ENCODE measurements at regions not wholly inside any gene's neighbourhood (a gene's known extent, or its start where the extent isn't known, plus 50 kb on each side); places are given as distances from the start of the nearest gene placed in this dataset.
A peak's percentile ranks its signal among the peaks of the same experiment; 100 is the strongest.
"Not testable (repeated sequence)": the region's sequence is repeated elsewhere in the genome, so short reads cannot be mapped to it uniquely, and the experiment has no call there.

GRCh38 chr13:86253497-86253896, 454.3 kb upstream of the SLITRK6 start:
- not testable (repeated sequence) for DNase-seq (ENCODE audit: low read depth)

GRCh38 chr13:86255820-86256219, 456.6 kb upstream of the SLITRK6 start:
- not testable (repeated sequence) for DNase-seq (ENCODE audit: low read depth)

GRCh38 chr13:86269511-86269910, 470.3 kb upstream of the SLITRK6 start:
- DNase-seq (ENCODE audit: low read depth) = no peak

GRCh38 chr13:86282442-86282841, 483.2 kb upstream of the SLITRK6 start:
- DNase-seq (ENCODE audit: low read depth) = peak; percentile 83

GRCh38 chr13:86283031-86283430, 483.8 kb upstream of the SLITRK6 start:
- no peak for DNase-seq (ENCODE audit: low read depth)

GRCh38 chr13:86298725-86299124, 499.5 kb upstream of the SLITRK6 start:
- no peak for DNase-seq (ENCODE audit: low read depth)

GRCh38 chr13:86299128-86299527, 499.9 kb upstream of the SLITRK6 start:
- DNase-seq (ENCODE audit: low read depth) = no peak

GRCh38 chr13:86309881-86310280, 510.7 kb upstream of the SLITRK6 start:
- no peak for DNase-seq (ENCODE audit: low read depth)

GRCh38 chr13:86313421-86313820, 514.2 kb upstream of the SLITRK6 start:
- DNase-seq (ENCODE audit: low read depth) = no peak

- no peak for DNase-seq (ENCODE audit: low read depth)
Measured at GRCh38 chr13:86318450-86318849, 519.2 kb upstream of the SLITRK6 start.

GRCh38 chr13:86324191-86324590, 525.0 kb upstream of the SLITRK6 start:
- DNase-seq (ENCODE audit: low read depth) = no peak

GRCh38 chr13:86355301-86355700, 556.1 kb upstream of the SLITRK6 start:
- no peak for DNase-seq (ENCODE audit: low read depth)

- DNase-seq (ENCODE audit: low read depth) = no peak
Measured at GRCh38 chr13:86357106-86357505, 557.9 kb upstream of the SLITRK6 start.

GRCh38 chr13:86363749-86364148, 564.5 kb upstream of the SLITRK6 start:
- DNase-seq (ENCODE audit: low read depth) = not testable (repeated sequence)

GRCh38 chr13:86368924-86369323, 569.7 kb upstream of the SLITRK6 start:
- DNase-seq (ENCODE audit: low read depth) = no peak

- no peak for DNase-seq (ENCODE audit: low read depth)
Measured at GRCh38 chr13:86377451-86377850, 578.2 kb upstream of the SLITRK6 start.

GRCh38 chr13:86378628-86379027, 579.4 kb upstream of the SLITRK6 start:
- no peak for DNase-seq (ENCODE audit: low read depth)

GRCh38 chr13:86383151-86383550, 583.9 kb upstream of the SLITRK6 start:
- no peak for DNase-seq (ENCODE audit: low read depth)

- DNase-seq (ENCODE audit: low read depth) = no peak
Measured at GRCh38 chr13:86383561-86383960, 584.3 kb upstream of the SLITRK6 start.

- DNase-seq (ENCODE audit: low read depth) = no peak
Measured at GRCh38 chr13:86397635-86398034, 598.4 kb upstream of the SLITRK6 start.

GRCh38 chr13:86399572-86399971, 600.4 kb upstream of the SLITRK6 start:
- DNase-seq (ENCODE audit: low read depth) = no peak

- DNase-seq (ENCODE audit: low read depth) = no peak
Measured at GRCh38 chr13:86402500-86402899, 603.3 kb upstream of the SLITRK6 start.

GRCh38 chr13:86403181-86403580, 604.0 kb upstream of the SLITRK6 start:
- no peak for DNase-seq (ENCODE audit: low read depth)

Measured in HT1080 (cell line).